ENCODE measurements at regions not wholly inside any gene's neighbourhood (a gene's known extent, or its start where the extent isn't known, plus 50 kb on each side); places are given as distances from the start of the nearest gene placed in this dataset.

- DNase-seq (ENCODE audit: low read depth), result no peak
These were observed 167.9 kb upstream of the TAB2 start for GRCh38 chr6:149149653-149150052.

GRCh38 chr6:149150301-149150700 lies 167.2 kb upstream of the TAB2 start:
- no peak for DNase-seq (ENCODE audit: low read depth)

- DNase-seq (ENCODE audit: low read depth), result no peak
These were observed 166.6 kb upstream of the TAB2 start for GRCh38 chr6:149150801-149151398.

- no peak for DNase-seq (ENCODE audit: low read depth)
These were observed 165.0 kb upstream of the TAB2 start for GRCh38 chr6:149152521-149152920.

GRCh38 chr6:149153100-149153499 lies 164.4 kb upstream of the TAB2 start:
- DNase-seq (ENCODE audit: low read depth), result no peak

- no peak for DNase-seq (ENCODE audit: low read depth)
These were observed 163.8 kb upstream of the TAB2 start for GRCh38 chr6:149153693-149154092.

- no peak for DNase-seq (ENCODE audit: low read depth)
These were observed 163.2 kb upstream of the TAB2 start for GRCh38 chr6:149154261-149154821.

GRCh38 chr6:149157126-149157525 lies 160.4 kb upstream of the TAB2 start:
- no peak for DNase-seq (ENCODE audit: low read depth)

- DNase-seq (ENCODE audit: low read depth), result no peak
These were observed 159.4 kb upstream of the TAB2 start for GRCh38 chr6:149158076-149158475.

GRCh38 chr6:149160943-149161342 lies 156.6 kb upstream of the TAB2 start:
- DNase-seq (ENCODE audit: low read depth), result no peak

- DNase-seq (ENCODE audit: low read depth), result no peak
These were observed 154.6 kb upstream of the TAB2 start for GRCh38 chr6:149162924-149163323.

- DNase-seq (ENCODE audit: low read depth), result no peak
These were observed 153.2 kb upstream of the TAB2 start for GRCh38 chr6:149164199-149164750.

- no peak for DNase-seq (ENCODE audit: low read depth)
These were observed 151.2 kb upstream of the TAB2 start for GRCh38 chr6:149166336-149166735.

- no peak for DNase-seq (ENCODE audit: low read depth)
These were observed 150.8 kb upstream of the TAB2 start for GRCh38 chr6:149166747-149167146.

GRCh38 chr6:149168968-149169367 lies 148.5 kb upstream of the TAB2 start:
- no peak for DNase-seq (ENCODE audit: low read depth)

- no peak for DNase-seq (ENCODE audit: low read depth)
These were observed 147.6 kb upstream of the TAB2 start for GRCh38 chr6:149169761-149170511.

GRCh38 chr6:149170564-149171452 lies 146.7 kb upstream of the TAB2 start:
- DNase-seq (ENCODE audit: low read depth), result no peak

- DNase-seq (ENCODE audit: low read depth), result no peak
These were observed 144.3 kb upstream of the TAB2 start for GRCh38 chr6:149173222-149173621.

GRCh38 chr6:149174962-149175361 lies 142.6 kb upstream of the TAB2 start:
- no peak for DNase-seq (ENCODE audit: low read depth)

- DNase-seq (ENCODE audit: low read depth), result no peak
These were observed 140.4 kb upstream of the TAB2 start for GRCh38 chr6:149176971-149177667.

- no peak for DNase-seq (ENCODE audit: low read depth)
These were observed 138.1 kb upstream of the TAB2 start for GRCh38 chr6:149179431-149179830.

GRCh38 chr6:149181304-149181703 lies 136.2 kb upstream of the TAB2 start:
- no peak for DNase-seq (ENCODE audit: low read depth)

All from T follicular helper cell (primary cell).